ENCODE measurements at regions not wholly inside any gene's neighbourhood (a gene's known extent, or its start where the extent isn't known, plus 50 kb on each side); places are given as distances from the start of the nearest gene placed in this dataset.

GRCh38 chr2:10985901-10986535, 74.3 kb downstream of the KCNF1 start:
- ChIA-PET POLR2A (no interaction called here), CTCF (no interaction called here)
- no peaks in the 10 kb centered on the region for H3K4me1 ChIP-seq (ENCODE audit: insufficient read depth, low read length)
- Mint-ChIP-seq H3K9me3 (no peaks in the 10 kb centered on the region), H3K27me3 (no peaks in the 10 kb centered on the region), H3K4me3 (no peak overlapping the region), H3K4me1 (ENCODE audit: low read depth) (no peaks in the 10 kb centered on the region), H3K27ac (no peak overlapping the region), H3K36me3 (ENCODE audit: low read depth) (no peaks in the 10 kb centered on the region)
- no peak overlapping the region for H3K4me3 ChIP-seq (ENCODE audit: low read length)
- H3K9me3 ChIP-seq (ENCODE audit: control insufficient read depth in 1 of 2, insufficient read depth in 1 of 2, low read length in 2 of 2), result no peaks in the 10 kb centered on the region
- intact Hi-C loops (cut with DNase I, micrococcal nuclease), result no loop called here
- ATAC-seq (ENCODE audit: poor library complexity), result no peak
- no peak overlapping the region for H3K27ac ChIP-seq (ENCODE audit: low read depth in 1 of 2, low read length in 2 of 2)
- H3K36me3 ChIP-seq (ENCODE audit: insufficient read depth, low read length), result no peaks in the 10 kb centered on the region
- no peak for DNase-seq
- peaks cover 0 to 3% of the 10 kb centered on the region in 2 experiments for H3K27me3 ChIP-seq (ENCODE audit: control insufficient read depth in 1 of 2, insufficient read depth in 2 of 2, low read length in 2 of 2)
- no peak for TF ChIP-seq CTCF (IDR thresholded peaks at IDR 0.05)

GRCh38 chr2:10987439-10987838, 75.7 kb downstream of the KCNF1 start:
- DNase-seq (no peak), ATAC-seq (ENCODE audit: poor library complexity) (no peak)
- Histone ChIP-seq H3K9me3 (ENCODE audit: control insufficient read depth in 1 of 2, insufficient read depth in 1 of 2, low read length in 2 of 2) (no peaks in the 10 kb centered on the region), H3K27me3 (ENCODE audit: control insufficient read depth in 1 of 2, insufficient read depth in 2 of 2, low read length in 2 of 2) (peaks cover 0 to 3% of the 10 kb centered on the region in 2 experiments), H3K4me1 (ENCODE audit: insufficient read depth, low read length) (no peaks in the 10 kb centered on the region), H3K36me3 (ENCODE audit: insufficient read depth, low read length) (no peaks in the 10 kb centered on the region), H3K27ac (ENCODE audit: low read depth in 1 of 2, low read length in 2 of 2) (no peak overlapping the region), H3K4me3 (ENCODE audit: low read length) (no peak overlapping the region)
- H3K36me3 Mint-ChIP-seq (ENCODE audit: low read depth), result no peaks in the 10 kb centered on the region
- H3K9me3 Mint-ChIP-seq, result no peaks in the 10 kb centered on the region
- CTCF ChIA-PET, result no interaction called here
- H3K4me3 Mint-ChIP-seq, result no peak overlapping the region
- no peak for TF ChIP-seq CTCF (IDR thresholded peaks at IDR 0.05)
- intact Hi-C loops (cut with DNase I, micrococcal nuclease), result no loop called here
- no peaks in the 10 kb centered on the region for H3K27me3 Mint-ChIP-seq
- no peaks in the 10 kb centered on the region for H3K4me1 Mint-ChIP-seq (ENCODE audit: low read depth)
- POLR2A ChIA-PET, result no interaction called here
- no peak overlapping the region for H3K27ac Mint-ChIP-seq

GRCh38 chr2:10987861-10988260, 76.1 kb downstream of the KCNF1 start:
- no peak for ATAC-seq (ENCODE audit: poor library complexity)

More at GRCh38 chr2:10987861-10988260, 76.1 kb downstream of the KCNF1 start:
- POLR2A ChIA-PET, result no interaction called here
- intact Hi-C loops (cut with DNase I, micrococcal nuclease), result no loop called here
- peaks cover 0 to 3% of the 10 kb centered on the region in 2 experiments for H3K27me3 ChIP-seq (ENCODE audit: control insufficient read depth in 1 of 2, insufficient read depth in 2 of 2, low read length in 2 of 2)
- Mint-ChIP-seq H3K27ac (no peak overlapping the region), H3K4me1 (ENCODE audit: low read depth) (no peaks in the 10 kb centered on the region), H3K36me3 (ENCODE audit: low read depth) (no peaks in the 10 kb centered on the region), H3K27me3 (no peaks in the 10 kb centered on the region), H3K9me3 (no peaks in the 10 kb centered on the region), H3K4me3 (no peak overlapping the region)
- no peaks in the 10 kb centered on the region for H3K9me3 ChIP-seq (ENCODE audit: control insufficient read depth in 1 of 2, insufficient read depth in 1 of 2, low read length in 2 of 2)
- H3K36me3 ChIP-seq (ENCODE audit: insufficient read depth, low read length), result no peaks in the 10 kb centered on the region
- CTCF ChIA-PET, result no interaction called here
- no peak overlapping the region for H3K4me3 ChIP-seq (ENCODE audit: low read length)
- no peak for DNase-seq
- no peaks in the 10 kb centered on the region for H3K4me1 ChIP-seq (ENCODE audit: insufficient read depth, low read length)
- TF ChIP-seq CTCF (IDR thresholded peaks at IDR 0.05), result no peak
- H3K27ac ChIP-seq (ENCODE audit: low read depth in 1 of 2, low read length in 2 of 2), result no peak overlapping the region
